Central memory CD4-positive, alpha-beta T cell (primary cell): ENCODE measurements at regions not wholly inside any gene's neighbourhood (a gene's known extent, or its start where the extent isn't known, plus 50 kb on each side); places are given as distances from the start of the nearest gene placed in this dataset.
"Not testable (repeated sequence)": the region's sequence is repeated elsewhere in the genome, so short reads cannot be mapped to it uniquely, and the experiment has no call there.

Experiments
- DNase-seq: peaks from one replicate; pipeline ENCODE4 v3.0.0; 2022

GRCh38 chr1:166395729-166396128 is 228.9 kb upstream of the FAM78B start:
- DNase-seq, result no peak

DNA sequence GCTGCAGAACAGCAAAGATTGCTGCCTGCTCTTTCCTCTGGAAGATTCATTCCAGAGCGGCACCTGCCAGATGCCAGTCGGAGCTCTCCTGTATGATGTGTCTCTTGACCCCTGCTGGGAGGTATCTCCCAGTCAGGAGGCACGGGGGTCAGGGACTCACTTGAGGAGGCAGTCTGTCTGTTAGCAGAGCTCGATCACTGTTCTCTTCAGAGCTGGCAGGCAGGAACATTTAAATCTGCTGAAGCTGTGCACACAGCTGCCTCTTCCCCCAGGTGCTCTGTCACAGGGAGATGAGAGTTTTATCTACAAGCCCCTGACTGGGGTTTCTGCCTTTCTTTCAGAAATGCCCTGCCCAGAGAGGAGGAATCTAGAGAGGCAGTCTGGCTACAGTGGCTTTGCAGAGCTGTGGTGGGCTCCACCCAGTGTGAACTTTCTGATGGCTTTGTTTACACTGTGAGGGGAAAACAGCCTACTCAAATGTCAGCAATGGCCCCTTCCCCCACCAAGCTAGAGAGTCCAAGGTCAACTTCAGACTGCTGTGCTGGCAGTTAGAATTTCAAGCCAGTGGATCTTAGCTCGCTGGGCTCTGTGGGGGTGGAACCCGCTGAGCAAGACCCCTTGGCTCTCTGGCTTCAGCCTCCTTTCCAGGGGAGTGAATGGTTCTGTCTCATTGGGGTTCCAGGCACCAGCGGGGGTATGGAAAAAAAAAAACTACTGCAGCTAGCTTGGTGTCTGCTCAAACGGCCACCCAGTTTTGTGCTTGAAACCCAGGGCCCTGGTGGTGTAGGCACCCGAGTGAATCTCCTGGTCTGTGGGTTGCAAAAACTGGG is 242.7 kb upstream of the FAM78B start:
- DNase-seq, result not testable (repeated sequence)

GRCh38 chr1:166410083-166410385 is 243.2 kb upstream of the FAM78B start:
- no peak for DNase-seq

- DNase-seq, result not testable (repeated sequence)
Observed at GRCh38 chr1:166416831-166417230, 250.0 kb upstream of the FAM78B start.

DNA sequence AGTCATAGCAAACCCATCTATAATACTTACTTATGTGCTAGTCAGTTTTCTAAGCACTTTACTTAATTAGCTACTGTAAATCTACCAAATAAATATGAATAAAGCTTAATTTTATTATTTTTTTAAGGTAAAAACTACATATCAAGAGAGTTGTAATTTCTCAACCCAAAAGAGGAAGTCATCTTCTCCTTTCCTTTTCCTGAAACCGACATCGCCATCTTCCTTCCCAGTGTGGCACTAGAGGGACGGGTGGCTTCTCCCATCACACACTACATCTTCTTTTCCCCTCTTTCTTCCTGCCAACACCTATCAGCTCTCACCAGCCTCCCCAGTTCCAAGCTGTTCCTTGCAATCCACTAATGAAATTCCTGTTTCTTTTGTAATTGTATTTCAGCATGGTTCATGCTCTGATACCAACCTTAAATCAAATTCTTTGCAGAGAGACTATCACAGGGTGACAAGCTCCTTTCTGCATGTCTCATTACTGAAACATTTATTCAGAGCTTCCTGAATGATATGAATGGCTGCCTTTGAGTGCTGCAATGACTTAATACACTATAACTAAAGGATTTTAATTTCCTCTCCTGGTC is 251.6 kb upstream of the FAM78B start:
- DNase-seq, result no peak

- DNase-seq, result not testable (repeated sequence)
Observed at GRCh38 chr1:166422586-166422985, 255.8 kb upstream of the FAM78B start.

GRCh38 chr1:166432655-166433054 is 265.9 kb upstream of the FAM78B start:
- DNase-seq, result no peak

- DNase-seq, result not testable (repeated sequence)
Observed at GRCh38 chr1:166433404-166434304, 266.9 kb upstream of the FAM78B start.

DNA sequence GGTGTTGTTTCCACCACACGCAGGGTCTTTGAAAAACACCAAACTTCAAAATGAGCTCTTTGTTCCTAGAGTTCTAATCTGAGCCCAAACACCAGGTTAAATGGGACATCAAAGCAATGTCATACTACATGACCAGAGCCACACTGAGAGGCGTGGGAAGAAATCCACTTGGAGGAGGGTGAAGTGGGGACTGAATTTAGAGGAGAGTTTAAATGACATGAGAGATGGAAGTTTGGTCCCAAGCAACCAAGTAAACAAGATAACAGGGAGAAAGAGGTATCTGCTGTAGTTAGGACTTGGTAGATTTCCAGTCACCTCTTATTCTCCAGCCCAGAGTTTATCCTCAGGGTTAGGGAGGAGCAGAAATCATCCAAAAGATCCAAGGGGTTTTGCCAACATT is 290.9 kb upstream of the FAM78B start:
- DNase-seq, result no peak

- DNase-seq, result no peak
Observed at GRCh38 chr1:166464333-166464732, 297.5 kb upstream of the FAM78B start.

DNA sequence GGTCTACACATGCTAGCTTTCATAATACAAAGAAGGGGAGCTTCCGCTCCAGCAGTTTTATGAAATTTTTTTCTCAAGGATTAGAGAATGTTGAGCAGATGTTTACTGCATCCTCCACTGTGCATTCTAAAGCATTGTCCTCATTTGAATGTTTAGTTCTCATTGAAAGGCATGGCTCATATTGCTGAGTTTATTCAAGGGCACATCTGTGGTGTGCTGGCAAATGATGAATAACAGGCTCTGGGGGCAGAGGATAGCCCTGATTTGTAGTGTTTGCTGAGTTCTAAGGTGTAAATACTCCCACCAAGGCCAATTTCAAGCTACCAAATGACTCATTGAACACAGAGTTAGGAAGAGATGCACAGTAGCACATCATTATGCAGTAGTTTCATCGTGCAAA is 303.2 kb upstream of the FAM78B start:
- no peak for DNase-seq

DNA sequence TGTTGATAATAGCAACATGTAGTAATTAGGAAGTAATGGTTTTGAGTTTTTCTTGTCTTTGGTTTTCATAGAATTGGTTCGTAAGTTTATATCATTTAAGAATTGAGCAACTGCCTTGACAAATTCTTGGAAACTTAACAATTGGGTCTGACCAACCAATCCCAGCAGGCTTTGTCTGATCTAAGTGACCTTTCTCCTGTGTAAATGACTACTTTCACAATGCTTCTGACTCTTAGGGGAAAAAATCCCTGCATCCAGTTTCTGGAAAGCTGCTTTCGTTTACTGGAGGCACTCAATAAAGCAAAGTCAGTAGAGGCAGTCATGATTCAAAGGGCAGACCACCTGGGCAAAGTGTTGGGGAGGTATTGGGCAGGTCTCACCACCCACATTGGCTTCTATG is 303.6 kb upstream of the FAM78B start:
- no peak for DNase-seq

DNA sequence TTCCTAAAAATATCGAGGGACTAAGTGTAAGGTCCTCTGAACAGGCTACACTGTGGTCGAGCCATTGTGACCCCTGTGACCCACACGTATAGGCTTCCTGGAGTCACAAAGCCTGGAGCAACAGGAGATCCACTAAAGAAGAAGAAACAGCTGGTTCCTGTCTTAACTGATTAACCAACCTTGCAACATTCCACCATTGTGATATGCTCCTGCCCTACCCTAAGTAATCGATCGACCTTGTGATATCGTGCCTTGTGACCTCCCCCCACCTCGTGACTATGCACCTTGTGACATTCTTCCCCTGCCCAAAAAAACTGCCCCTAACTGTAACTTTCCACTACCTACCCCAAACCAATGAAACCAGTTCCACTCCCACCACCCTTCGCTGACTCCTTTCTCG is 304.6 kb upstream of the FAM78B start:
- no peak for DNase-seq

DNA sequence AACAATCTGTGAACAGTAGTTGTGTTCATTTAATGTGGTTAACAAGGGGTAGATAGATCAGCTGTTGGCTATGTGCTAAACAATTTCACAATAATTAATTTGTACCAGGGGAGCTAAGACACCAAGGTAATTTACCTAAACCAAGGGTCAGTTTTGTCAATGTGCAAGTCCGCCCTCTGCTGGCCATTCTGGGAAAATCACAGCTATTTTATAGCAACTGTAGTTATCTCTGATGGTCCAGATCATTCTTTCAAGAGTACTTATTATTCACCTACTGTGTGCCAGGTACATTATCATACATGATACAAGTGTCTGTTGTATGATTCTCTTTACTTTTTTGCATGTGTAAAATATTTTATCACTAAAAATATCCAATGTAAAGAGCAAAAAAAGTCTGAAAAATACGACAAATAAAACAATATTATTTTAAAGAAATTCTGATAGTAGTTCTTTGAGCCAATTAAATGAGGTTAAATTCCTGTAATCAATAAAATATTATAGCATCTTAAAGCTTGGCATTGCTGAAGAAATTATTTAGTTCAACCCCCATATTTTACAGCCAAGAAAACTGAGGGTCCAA is 312.3 kb upstream of the FAM78B start:
- DNase-seq, result peak; percentile 27

DNA sequence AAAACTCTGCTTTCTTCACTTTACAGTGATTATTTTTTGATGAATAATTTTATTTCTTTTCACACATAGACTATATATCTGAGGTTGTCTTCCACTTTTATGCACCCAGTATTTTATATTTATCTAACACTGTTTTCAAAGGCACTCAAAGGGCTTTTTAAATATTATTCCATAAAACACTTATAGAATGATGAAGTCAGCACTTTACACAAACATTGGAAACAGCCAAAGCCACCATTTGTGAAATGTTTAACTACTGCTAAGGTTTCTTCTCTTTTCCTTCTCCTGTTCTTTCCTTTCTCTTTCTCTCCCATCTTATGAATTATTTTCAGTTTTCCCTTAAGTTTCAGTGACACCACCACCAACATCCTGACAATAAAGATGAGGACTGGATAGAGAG is 317.7 kb upstream of the FAM78B start:
- DNase-seq, result no peak

DNA sequence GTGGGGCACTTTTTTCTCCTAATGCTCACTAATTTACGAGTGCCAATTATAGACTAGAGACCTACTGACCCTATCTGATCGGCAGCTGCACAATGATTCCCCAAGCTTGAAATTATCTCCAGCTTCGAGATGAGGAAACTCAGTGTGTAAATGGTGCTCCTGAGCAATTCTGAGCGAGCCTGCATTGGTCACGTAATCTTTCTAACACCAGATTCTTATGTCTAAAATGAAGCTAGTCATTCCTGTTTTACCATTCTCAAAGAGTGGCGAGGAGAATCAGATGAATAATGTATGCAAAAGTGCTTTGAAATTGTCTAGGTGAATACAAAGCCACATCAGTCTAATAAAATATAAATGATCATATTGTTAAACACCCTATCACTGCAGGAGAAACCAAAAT is 318.1 kb upstream of the FAM78B start:
- no peak for DNase-seq

- DNase-seq, result no peak
Observed at GRCh38 chr1:166485620-166486019, 318.8 kb upstream of the FAM78B start.

GRCh38 chr1:166488327-166488726 is 321.5 kb upstream of the FAM78B start:
- DNase-seq, result no peak

DNA sequence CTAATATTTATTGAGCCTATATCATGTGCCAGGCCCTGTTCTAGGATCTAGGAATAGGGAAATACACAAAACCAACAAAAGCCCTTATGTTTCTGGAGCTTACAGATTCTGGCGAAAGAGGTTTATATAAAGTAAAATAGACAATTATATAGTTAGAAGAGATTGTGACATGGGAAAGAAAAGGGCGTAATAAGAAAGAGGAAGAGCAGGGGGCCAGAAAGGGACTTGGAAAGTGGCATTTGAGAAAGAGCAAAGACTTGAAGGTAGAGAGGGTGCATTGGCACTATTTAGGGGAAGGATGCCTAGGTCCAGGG is 322.5 kb upstream of the FAM78B start:
- DNase-seq, result no peak

GRCh38 chr1:166489670-166490436 is 323.1 kb upstream of the FAM78B start:
- DNase-seq, result peak; percentile 55

GRCh38 chr1:166490437-166490991 is 323.7 kb upstream of the FAM78B start:
- DNase-seq, result no peak

- not testable (repeated sequence) for DNase-seq
Observed at GRCh38 chr1:166493765-166494164, 327.0 kb upstream of the FAM78B start.
